HepG2 (cell line): ENCODE measurements at regions not wholly inside any gene's neighbourhood (a gene's known extent, or its start where the extent isn't known, plus 50 kb on each side); places are given as distances from the start of the nearest gene placed in this dataset.
"Not testable (repeated sequence)": the region's sequence is repeated elsewhere in the genome, so short reads cannot be mapped to it uniquely, and the experiment has no call there.

ENCODE experiments used
- ATAC-seq: fragments of 200-7000 bp; cut with Tn5 transposase; 3 replicates; pipeline ENCODE4 v1.9.1; 2020; ENCODE audit warnings: mild to moderate bottlenecking, moderate library complexity
- BruUV-seq: library from RNA; stranded (reverse); fragments of 400-500 nt; replicated peaks from 2 replicates; lab custom pipeline; 2021; lab: Mats Ljungman, UMichigan
- CTCF ChIA-PET: fragments of 300-600 bp; formaldehyde crosslinking; extraction: SDS; loops from one replicate; lab custom pipeline; 2021; ENCODE audit warnings: low total read pairs, inconsistent platforms, low intra/inter-chr PET ratio; lab: Yijun Ruan, JAX
- POLR2A ChIA-PET: fragments of 350-600 bp; sonication (Branson Sonifier 250); formaldehyde crosslinking; loops from one replicate; lab custom pipeline; 2020; ENCODE audit warnings: antibody characterized with exemption, inconsistent platforms; lab: Yijun Ruan, JAX
- DNase-seq: peaks from one replicate; pipeline ENCODE4 v3.0.0-alpha.2; 2015; ENCODE audit warnings: low spot score
- FAIRE-seq: peaks from 3 replicates; lab custom pipeline; 2011; peaks lifted over from hg19 to GRCh38; lab: Jason Lieb, UNC
- H2AFZ ChIP-seq: one replicate; pipeline ENCODE4 v1.6.1; 2011; ENCODE audit warnings: low read length, inconsistent platforms
- H3K27ac ChIP-seq: fragments of 300-600 bp; 3 replicates; pipeline ENCODE4 v1.8.0; 2011; ENCODE audit warnings: mixed run types, mild to moderate bottlenecking, mixed read lengths, low read length, inconsistent platforms; ENCODE audit not compliant: insufficient read depth; ENCODE audit errors: extremely low read length
- H3K27me3 ChIP-seq, 2 experiments: fragments of 200-600 bp in 1 of 2; 2 replicates in 1 of 2; 3 replicates in 1 of 2; pipeline versions ENCODE4 v1.6.0 to v1.8.0; 2011; ENCODE audit warnings: low read length in 2 of 2, mild to moderate bottlenecking in 2 of 2, moderate library complexity in 2 of 2, inconsistent platforms in 1 of 2; ENCODE audit not compliant: insufficient read depth in 2 of 2, control insufficient read depth in 1 of 2
- H3K36me3 ChIP-seq, 2 experiments: fragments of 200-600 bp in 1 of 2; replicated peaks in 1 of 2; 2 replicates in 1 of 2; 3 replicates in 1 of 2; pipeline versions ENCODE4 v1.5.1 to v1.8.0; 2011; ENCODE audit warnings: low read length in 2 of 2, inconsistent platforms in 1 of 2; ENCODE audit not compliant: insufficient read depth in 2 of 2, control insufficient read depth in 1 of 2
- H3K4me1 ChIP-seq: 2 replicates; pipeline ENCODE4 v1.5.1; 2012; ENCODE audit warnings: low read length, inconsistent platforms; ENCODE audit not compliant: insufficient read depth
- H3K4me2 ChIP-seq: 2 replicates; pipeline ENCODE4 v1.6.0; 2011; ENCODE audit warnings: low read depth, low read length, inconsistent platforms
- H3K4me3 ChIP-seq, 3 experiments: fragments of 200-600 bp in 1 of 3; sonication (generic), shearing (Covaris generic) in 1 of 3; replicated peaks in 1 of 3; 2 replicates each; pipeline ENCODE4 v1.5.1; 2011 to 2016; ENCODE audit warnings: low read length in 3 of 3, inconsistent platforms in 2 of 3, low read depth in 2 of 3, mild to moderate bottlenecking in 2 of 3, control low read depth in 1 of 3, mixed read lengths in 1 of 3; ENCODE audit not compliant: insufficient read depth in 1 of 3
- H3K79me2 ChIP-seq: one replicate; pipeline ENCODE4 v1.6.1; 2011; ENCODE audit warnings: low read length, inconsistent platforms; ENCODE audit not compliant: insufficient read depth
- H3K9ac ChIP-seq: 2 replicates; pipeline ENCODE4 v1.6.0; 2011; ENCODE audit warnings: mild to moderate bottlenecking, low read depth, low read length, inconsistent platforms; ENCODE audit not compliant: insufficient read depth
- H3K9me3 ChIP-seq: 2 replicates; pipeline ENCODE4 v1.5.1; 2012; ENCODE audit warnings: mild to moderate bottlenecking, low read length
- H4K20me1 ChIP-seq: 2 replicates; pipeline ENCODE4 v1.6.0; 2011; ENCODE audit warnings: inconsistent platforms, mild to moderate bottlenecking, low read length, moderate library complexity; ENCODE audit not compliant: insufficient read depth
- ARNTL ChIP-seq: sonication (generic); formaldehyde crosslinking; IDR thresholded peaks from 2 replicates; pipeline ENCODE4 v1.4.0; 2020; ENCODE audit warnings: mild to moderate bottlenecking, missing genetic modification reagents
- MAX ChIP-seq: IDR thresholded peaks from 2 replicates; pipeline ENCODE4 v1.6.1; 2012; ENCODE audit warnings: inconsistent platforms
- POGK ChIP-seq: sonication (generic); formaldehyde crosslinking; conservative IDR thresholded peaks from 2 replicates; pipeline ENCODE4 v1.8.0; 2022; ENCODE audit warnings: mild to moderate bottlenecking, moderate library complexity, missing genetic modification reagents
- RELA ChIP-seq: sonication (generic); formaldehyde crosslinking; IDR thresholded peaks from 2 replicates; pipeline ENCODE4 v1.4.0; 2020; ENCODE audit warnings: missing genetic modification reagents
- ZMAT3 ChIP-seq: sonication (generic); formaldehyde crosslinking; conservative IDR thresholded peaks from 2 replicates; pipeline ENCODE4 v1.7.0; 2021; ENCODE audit warnings: missing genetic modification reagents
- ZSCAN12 ChIP-seq: sonication (generic); formaldehyde crosslinking; IDR thresholded peaks from 2 replicates; pipeline ENCODE4 v1.9.0; 2021; ENCODE audit warnings: mild to moderate bottlenecking, missing genetic modification reagents
- WGBS: methylation state at CpG from one replicate; pipeline ENCODE4 v1.1.6; 2017; ENCODE audit warnings: low lambda C conversion rate; 5-methylcytosine and 5-hydroxymethylcytosine counted together
- in situ Hi-C: cut with HindIII; loops from 2 replicates; pipeline ENCODE4 v1.10.0; 2017; ENCODE audit warnings: low pct_unique_long_range_greater_than_20kb; ENCODE audit not compliant: extremely low pct_ligation_motif_present
- intact Hi-C: fragments of 100-400 bp; cut with micrococcal nuclease; formaldehyde crosslinking; loops from one replicate; pipeline ENCODE4 v1.10.0; 2022; ENCODE audit not compliant: unreplicated experiment

- peak; percentile 43; the same call in 1 of the 3 replicates for ATAC-seq
- H3K9me3 ChIP-seq, H3K79me2 ChIP-seq, DNase-seq, intact Hi-C loops, H3K4me2 ChIP-seq, in situ Hi-C loops, FAIRE-seq, H3K4me3 ChIP-seq, H4K20me1 ChIP-seq, CTCF ChIA-PET, H3K27ac ChIP-seq, H3K27me3 ChIP-seq, H3K4me1 ChIP-seq, H3K36me3 ChIP-seq, POLR2A ChIA-PET, H3K9ac ChIP-seq, BruUV-seq, H2AFZ ChIP-seq: not testable (repeated sequence)
- 16% methylated on average over 5 of the region's 8 CpGs for WGBS
These were observed 75.4 kb upstream of the FAN1 start for GRCh38 chr15:30828304-30828639.

GRCh38 chr15:30830961-30831360 lies 72.8 kb upstream of the FAN1 start:
- no peak overlapping the region for H3K9ac ChIP-seq
- no peaks in the 10 kb centered on the region for H3K27me3 ChIP-seq
- no peaks in the 10 kb centered on the region for H3K4me1 ChIP-seq
- TF ChIP-seq ARNTL, result no peak
- TF ChIP-seq ZMAT3 (CRISPR knock-in tag), result no peak
- TF ChIP-seq POGK (CRISPR knock-in tag), result no peak
- no peak for TF ChIP-seq MAX
- TF ChIP-seq ZSCAN12, result no peak
- no peak for TF ChIP-seq RELA
- TF ChIP-seq, all 625 proteins: peak for 0
- in situ Hi-C loops, result no loop called here
- H3K36me3 ChIP-seq, result no peaks in the 10 kb centered on the region
- no TSS peak for BruUV-seq
- ChIA-PET CTCF (no interaction called here), POLR2A (no interaction called here)
- DNase-seq (no peak), FAIRE-seq (no peak), ATAC-seq (no peak)
- H3K79me2 ChIP-seq, result no peaks in the 10 kb centered on the region
- H3K4me2 ChIP-seq, result no peak overlapping the region
- intact Hi-C loops, result no loop called here
- no peaks in the 10 kb centered on the region for H3K9me3 ChIP-seq
- no peak overlapping the region for H3K4me3 ChIP-seq
- H4K20me1 ChIP-seq, result no peaks in the 10 kb centered on the region
- WGBS, result 37% methylated on average over 4 of the region's 4 CpGs
- no peak overlapping the region for H3K27ac ChIP-seq
- no peak overlapping the region for H2AFZ ChIP-seq

GRCh38 chr15:30833379-30833778 lies 70.3 kb upstream of the FAN1 start:
- H3K4me3 ChIP-seq, H3K27me3 ChIP-seq, H3K4me2 ChIP-seq, DNase-seq, H3K9me3 ChIP-seq, intact Hi-C loops, H3K36me3 ChIP-seq, H2AFZ ChIP-seq, in situ Hi-C loops, POLR2A ChIA-PET, ATAC-seq, FAIRE-seq, H3K79me2 ChIP-seq, BruUV-seq, H3K27ac ChIP-seq, H3K4me1 ChIP-seq, H4K20me1 ChIP-seq, CTCF ChIA-PET, H3K9ac ChIP-seq: not testable (repeated sequence)
- 44% methylated on average over 4 of the region's 7 CpGs for WGBS
